ENCODE measurements at regions not wholly inside any gene's neighbourhood (a gene's known extent, or its start where the extent isn't known, plus 50 kb on each side); places are given as distances from the start of the nearest gene placed in this dataset.
"Not testable (repeated sequence)": the region's sequence is repeated elsewhere in the genome, so short reads cannot be mapped to it uniquely, and the experiment has no call there.

GRCh38 chr4:67292636-67293035, 252.7 kb downstream of the CENPC start:
- Histone ChIP-seq H3K36me3 (ENCODE audit: control insufficient read depth, insufficient read depth, low read length) (no peaks in the 10 kb centered on the region), H3K4me1 (ENCODE audit: control insufficient read depth, insufficient read depth, low read length) (no peaks in the 10 kb centered on the region), H3K9me3 (replicated peaks; ENCODE audit: control insufficient read depth, low read depth, low read length) (no peaks in the 10 kb centered on the region), H3K27me3 (ENCODE audit: control insufficient read depth, insufficient read depth, low read length) (no peaks in the 10 kb centered on the region), H3K27ac (ENCODE audit: low read length) (no peak overlapping the region), H3K4me3 (ENCODE audit: low read length) (no peak overlapping the region)
- peak; percentile 40 for DNase-seq
- WGBS (ENCODE audit: insufficient coverage), result no CpG with 5 or more reads among the region's 2 CpGs

- no peak overlapping the region for H3K4me3 ChIP-seq (ENCODE audit: low read length)
Observed at GRCh38 chr4:67292045-67292444, 253.3 kb downstream of the CENPC start.

GRCh38 chr4:67291644-67292043, 253.7 kb downstream of the CENPC start:
- Histone ChIP-seq H3K27ac (ENCODE audit: low read length) (no peak overlapping the region), H3K36me3 (ENCODE audit: control insufficient read depth, insufficient read depth, low read length) (no peaks in the 10 kb centered on the region), H3K27me3 (ENCODE audit: control insufficient read depth, insufficient read depth, low read length) (no peaks in the 10 kb centered on the region), H3K4me1 (ENCODE audit: control insufficient read depth, insufficient read depth, low read length) (no peaks in the 10 kb centered on the region), H3K4me3 (ENCODE audit: low read length) (no peak overlapping the region), H3K9me3 (replicated peaks; ENCODE audit: control insufficient read depth, low read depth, low read length) (no peaks in the 10 kb centered on the region)
- 0% methylated on average over 1 of the region's 4 CpGs for WGBS (ENCODE audit: insufficient coverage)
- DNase-seq, result no peak

More at GRCh38 chr4:67292045-67292444, 253.3 kb downstream of the CENPC start:
- no peaks in the 10 kb centered on the region for H3K36me3 ChIP-seq (ENCODE audit: control insufficient read depth, insufficient read depth, low read length)
- no peak overlapping the region for H3K27ac ChIP-seq (ENCODE audit: low read length)
- H3K9me3 ChIP-seq (replicated peaks; ENCODE audit: control insufficient read depth, low read depth, low read length), result no peaks in the 10 kb centered on the region
- DNase-seq, result peak; percentile 13
- H3K27me3 ChIP-seq (ENCODE audit: control insufficient read depth, insufficient read depth, low read length), result no peaks in the 10 kb centered on the region
- no peaks in the 10 kb centered on the region for H3K4me1 ChIP-seq (ENCODE audit: control insufficient read depth, insufficient read depth, low read length)

GRCh38 chr4:67288964-67289363, 256.3 kb downstream of the CENPC start:
- Histone ChIP-seq H3K36me3 (ENCODE audit: control insufficient read depth, insufficient read depth, low read length) (no peaks in the 10 kb centered on the region), H3K4me3 (ENCODE audit: low read length) (no peak overlapping the region), H3K27me3 (ENCODE audit: control insufficient read depth, insufficient read depth, low read length) (no peaks in the 10 kb centered on the region), H3K9me3 (replicated peaks; ENCODE audit: control insufficient read depth, low read depth, low read length) (no peaks in the 10 kb centered on the region), H3K4me1 (ENCODE audit: control insufficient read depth, insufficient read depth, low read length) (no peaks in the 10 kb centered on the region), H3K27ac (ENCODE audit: low read length) (no peak overlapping the region)
- WGBS (ENCODE audit: insufficient coverage), result 50% methylated on average over 2 of the region's 4 CpGs
- no peak for DNase-seq

DNA sequence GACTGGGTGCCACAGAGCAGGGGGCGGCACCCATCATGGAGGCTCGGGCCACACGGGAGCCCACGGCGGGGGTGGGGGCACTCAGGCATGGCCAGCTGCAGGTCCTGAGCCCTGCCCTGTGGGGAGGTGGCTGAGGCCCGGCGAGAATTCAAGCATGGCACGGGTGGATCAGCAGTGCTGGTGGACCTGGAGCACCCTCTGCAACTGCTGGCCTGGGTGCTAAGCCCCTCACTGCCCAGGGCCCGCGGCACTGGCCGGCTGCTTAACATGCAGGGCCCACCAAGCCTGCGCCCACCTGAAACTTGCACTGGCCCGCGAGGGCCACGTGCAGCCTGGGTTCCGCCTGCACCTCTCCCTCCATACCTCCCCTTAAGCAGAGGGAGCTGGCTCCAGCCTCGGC, 258.6 kb downstream of the CENPC start:
- Histone ChIP-seq H3K36me3 (ENCODE audit: control insufficient read depth, insufficient read depth, low read length) (no peaks in the 10 kb centered on the region), H3K27ac (ENCODE audit: low read length) (no peak overlapping the region), H3K27me3 (ENCODE audit: control insufficient read depth, insufficient read depth, low read length) (no peaks in the 10 kb centered on the region), H3K9me3 (replicated peaks; ENCODE audit: control insufficient read depth, low read depth, low read length) (no peaks in the 10 kb centered on the region), H3K4me3 (ENCODE audit: low read length) (no peak overlapping the region), H3K4me1 (ENCODE audit: control insufficient read depth, insufficient read depth, low read length) (no peaks in the 10 kb centered on the region)
- WGBS (ENCODE audit: insufficient coverage), result 94% methylated on average over 12 of the region's 17 CpGs
- no peak for DNase-seq

GRCh38 chr4:67282749-67283148, 262.6 kb downstream of the CENPC start:
- H3K27ac ChIP-seq (ENCODE audit: low read length), result no peak overlapping the region
- H3K36me3 ChIP-seq (ENCODE audit: control insufficient read depth, insufficient read depth, low read length), result no peaks in the 10 kb centered on the region
- no peaks in the 10 kb centered on the region for H3K9me3 ChIP-seq (replicated peaks; ENCODE audit: control insufficient read depth, low read depth, low read length)
- H3K27me3 ChIP-seq (ENCODE audit: control insufficient read depth, insufficient read depth, low read length), result no peaks in the 10 kb centered on the region
- H3K4me3 ChIP-seq (ENCODE audit: low read length), result no peak overlapping the region
- 93% methylated on average over 13 of the region's 13 CpGs for WGBS (ENCODE audit: insufficient coverage)
- H3K4me1 ChIP-seq (ENCODE audit: control insufficient read depth, insufficient read depth, low read length), result no peaks in the 10 kb centered on the region
- DNase-seq, result no peak

DNA sequence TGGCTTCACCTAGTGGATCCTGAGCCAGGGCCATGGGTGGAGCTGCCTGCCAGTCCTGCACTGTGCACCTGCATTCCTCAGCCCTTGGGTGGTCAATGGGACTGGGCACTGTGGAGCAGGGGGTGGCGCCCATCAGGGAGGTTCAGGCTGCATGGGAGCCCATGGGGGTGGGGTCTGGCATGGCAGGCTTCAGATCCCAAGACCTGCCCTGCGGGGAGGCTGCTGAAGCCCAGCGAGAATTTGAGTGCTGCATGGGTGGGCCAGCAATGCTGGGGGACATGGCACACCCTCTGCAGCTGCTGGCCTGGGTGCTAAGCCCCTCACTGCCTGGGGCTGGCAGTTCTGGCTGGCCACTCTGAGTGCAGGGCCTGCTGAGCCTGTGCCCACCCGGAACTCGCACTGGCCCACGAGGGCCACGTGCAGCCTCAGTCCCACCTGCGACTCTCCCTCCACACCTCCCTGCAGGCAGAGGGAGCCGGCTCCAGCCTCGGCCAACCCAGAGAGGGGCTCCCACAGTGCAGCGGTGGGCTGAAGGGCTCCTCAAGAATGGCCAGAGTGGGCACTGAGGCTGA, 270.0 kb downstream of the CENPC start:
- 87% methylated on average over 10 of the region's 11 CpGs for WGBS (ENCODE audit: insufficient coverage)
- no peaks in the 10 kb centered on the region for H3K36me3 ChIP-seq (ENCODE audit: control insufficient read depth, insufficient read depth, low read length)
- peaks cover 13% of the 10 kb centered on the region for H3K9me3 ChIP-seq (replicated peaks; ENCODE audit: control insufficient read depth, low read depth, low read length)
- no peak overlapping the region for H3K4me3 ChIP-seq (ENCODE audit: low read length)
- H3K27ac ChIP-seq (ENCODE audit: low read length), result no peak overlapping the region
- H3K27me3 ChIP-seq (ENCODE audit: control insufficient read depth, insufficient read depth, low read length), result no peaks in the 10 kb centered on the region
- no peak for DNase-seq
- H3K4me1 ChIP-seq (ENCODE audit: control insufficient read depth, insufficient read depth, low read length), result no peaks in the 10 kb centered on the region

GRCh38 chr4:67274671-67275070, 270.6 kb downstream of the CENPC start:
- H3K4me1 ChIP-seq (ENCODE audit: control insufficient read depth, insufficient read depth, low read length); H3K4me3 ChIP-seq (ENCODE audit: low read length); DNase-seq; H3K27me3 ChIP-seq (ENCODE audit: control insufficient read depth, insufficient read depth, low read length); H3K36me3 ChIP-seq (ENCODE audit: control insufficient read depth, insufficient read depth, low read length); H3K27ac ChIP-seq (ENCODE audit: low read length): not testable (repeated sequence)
- peaks cover 13% of the 10 kb centered on the region for H3K9me3 ChIP-seq (replicated peaks; ENCODE audit: control insufficient read depth, low read depth, low read length)
- 67% methylated on average over 3 of the region's 3 CpGs for WGBS (ENCODE audit: insufficient coverage)

DNA sequence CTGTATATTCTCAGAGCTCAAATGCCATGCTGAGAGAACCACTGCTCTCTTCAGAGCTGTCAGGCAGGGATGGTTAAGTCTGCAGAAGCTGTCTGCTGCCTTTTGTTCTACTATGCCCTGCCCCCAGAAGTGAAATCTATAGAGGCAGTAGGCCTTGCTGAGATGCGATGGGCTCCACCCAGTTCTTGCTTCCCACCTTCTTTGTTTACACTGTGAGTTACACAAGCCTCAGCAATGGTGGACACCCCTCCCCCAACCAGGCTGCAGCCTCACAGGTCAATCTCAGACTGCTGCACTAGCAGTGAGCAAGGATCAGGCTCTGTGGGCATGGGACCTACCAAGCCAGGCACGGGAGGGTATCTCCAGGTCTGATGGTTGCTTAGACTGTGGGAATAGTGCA, 271.6 kb downstream of the CENPC start:
- H3K27me3 ChIP-seq (ENCODE audit: control insufficient read depth, insufficient read depth, low read length), result no peaks in the 10 kb centered on the region
- no peak for DNase-seq
- peaks cover 13% of the 10 kb centered on the region for H3K9me3 ChIP-seq (replicated peaks; ENCODE audit: control insufficient read depth, low read depth, low read length)
- no peaks in the 10 kb centered on the region for H3K36me3 ChIP-seq (ENCODE audit: control insufficient read depth, insufficient read depth, low read length)
- WGBS (ENCODE audit: insufficient coverage), result 91% methylated on average over 2 of the region's 2 CpGs
- H3K4me1 ChIP-seq (ENCODE audit: control insufficient read depth, insufficient read depth, low read length), result no peaks in the 10 kb centered on the region
- H3K4me3 ChIP-seq (ENCODE audit: low read length), result no peak overlapping the region
- no peak overlapping the region for H3K27ac ChIP-seq (ENCODE audit: low read length)

DNA sequence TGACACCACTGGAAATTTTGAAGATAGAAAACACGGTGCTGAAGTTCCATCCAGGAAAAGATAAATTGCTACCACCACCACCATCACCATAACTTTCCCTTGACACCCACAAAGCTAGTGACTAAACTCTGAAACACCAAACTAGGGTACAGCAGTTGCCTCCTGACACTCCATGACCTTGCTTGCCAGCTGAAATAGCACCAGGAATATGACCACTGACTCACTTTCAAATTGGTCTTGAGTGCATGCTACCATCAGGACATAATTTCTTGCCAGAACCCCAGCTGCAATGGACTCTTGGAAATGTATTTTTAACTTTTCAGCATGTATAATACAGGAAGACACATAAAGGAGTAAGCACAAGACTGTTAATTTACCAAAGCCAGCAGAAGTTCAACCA, 283.3 kb downstream of the CENPC start:
- WGBS (ENCODE audit: insufficient coverage), result 80% methylated on average over 1 of the region's 1 CpG
- Histone ChIP-seq H3K36me3 (ENCODE audit: control insufficient read depth, insufficient read depth, low read length) (no peaks in the 10 kb centered on the region), H3K27me3 (ENCODE audit: control insufficient read depth, insufficient read depth, low read length) (no peaks in the 10 kb centered on the region), H3K4me3 (ENCODE audit: low read length) (no peak overlapping the region), H3K4me1 (ENCODE audit: control insufficient read depth, insufficient read depth, low read length) (no peaks in the 10 kb centered on the region), H3K27ac (ENCODE audit: low read length) (no peak overlapping the region), H3K9me3 (replicated peaks; ENCODE audit: control insufficient read depth, low read depth, low read length) (no peaks in the 10 kb centered on the region)
- no peak for DNase-seq

DNA sequence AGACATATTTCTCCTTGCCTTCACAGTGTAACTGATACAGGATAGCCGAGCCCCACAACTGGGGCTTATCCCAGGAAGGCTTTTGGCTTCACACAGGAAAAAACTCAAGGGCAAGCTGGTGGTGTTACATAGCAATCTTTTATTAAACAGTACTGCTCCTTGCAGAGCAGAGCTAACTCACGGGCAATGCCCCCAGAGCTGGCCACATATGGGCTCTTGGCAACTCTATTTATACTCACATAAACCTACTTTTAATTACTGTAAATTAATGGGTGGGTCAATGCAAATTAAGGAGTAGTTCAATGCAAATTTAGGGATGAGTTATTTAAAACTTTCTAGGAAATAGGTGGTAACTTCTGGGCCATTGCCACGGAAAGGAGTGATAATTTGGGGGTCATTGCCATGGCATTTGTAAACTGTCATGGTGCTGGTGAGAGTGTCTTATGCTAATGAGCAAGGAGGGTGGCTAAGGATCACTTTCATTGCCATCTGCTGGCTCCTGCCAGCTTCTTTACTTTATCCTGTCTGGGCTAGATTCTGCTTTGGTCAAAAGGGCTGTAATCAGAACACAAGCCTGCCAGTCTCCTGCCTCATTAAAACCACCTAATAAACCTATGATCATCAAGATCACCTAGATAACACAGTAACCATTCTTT, 288.8 kb downstream of the CENPC start:
- Histone ChIP-seq H3K9me3 (replicated peaks; ENCODE audit: control insufficient read depth, low read depth, low read length) (no peaks in the 10 kb centered on the region), H3K4me1 (ENCODE audit: control insufficient read depth, insufficient read depth, low read length) (no peaks in the 10 kb centered on the region), H3K27ac (ENCODE audit: low read length) (no peak overlapping the region), H3K4me3 (ENCODE audit: low read length) (no peak overlapping the region), H3K27me3 (ENCODE audit: control insufficient read depth, insufficient read depth, low read length) (no peaks in the 10 kb centered on the region), H3K36me3 (ENCODE audit: control insufficient read depth, insufficient read depth, low read length) (no peaks in the 10 kb centered on the region)
- no peak for DNase-seq
- WGBS (ENCODE audit: insufficient coverage), result 71% methylated on average over 1 of the region's 3 CpGs

Measured in muscle of leg (tissue), 3 donors.